Right atrium auricular region (tissue), 2 donors: ENCODE measurements at regions not wholly inside any gene's neighbourhood (a gene's known extent, or its start where the extent isn't known, plus 50 kb on each side); places are given as distances from the start of the nearest gene placed in this dataset.

ENCODE experiments used
- DNase-seq: peaks from one replicate; pipeline ENCODE4 v3.0.0-alpha.2; 2019; ENCODE audit warnings: low spot score
- H3K27ac ChIP-seq, 2 donors: fragments of 200-600 bp; sonication (generic); 1 replicate in 1 of 2; 2 replicates in 1 of 2; pipeline ENCODE4 v1.5.1; 2016 to 2019
- H3K27me3 ChIP-seq, 2 donors: fragments of 200-600 bp; sonication (generic); one replicate each; pipeline versions ENCODE4 v1.5.1 to v1.6.0; 2017 to 2019
- H3K36me3 ChIP-seq: fragments of 200-600 bp; sonication (generic); one replicate; pipeline ENCODE4 v1.5.1; 2016
- H3K4me1 ChIP-seq, 2 donors: fragments of 200-600 bp; sonication (generic); one replicate each; pipeline versions ENCODE4 v1.5.1 to v1.6.0; 2017 to 2019
- H3K4me3 ChIP-seq, 2 donors: fragments of 200-600 bp; sonication (generic); 1 replicate in 1 of 2; 2 replicates in 1 of 2; pipeline ENCODE4 v1.5.1; 2017 to 2019; ENCODE audit warnings: mild to moderate bottlenecking in 1 of 2, moderate library complexity in 1 of 2
- H3K9me3 ChIP-seq, 2 donors: fragments of 200-600 bp; sonication (generic); one replicate each; pipeline ENCODE4 v1.5.1; 2019
- TF ChIP-seq, protein P1 (sequence below), 2 donors: fragments of 200-600 bp; sonication (generic); IDR thresholded peaks; one replicate each; pipeline ENCODE4 v1.5.1; 2019; ENCODE audit warnings: antibody characterized with exemption in 2 of 2

DNA sequence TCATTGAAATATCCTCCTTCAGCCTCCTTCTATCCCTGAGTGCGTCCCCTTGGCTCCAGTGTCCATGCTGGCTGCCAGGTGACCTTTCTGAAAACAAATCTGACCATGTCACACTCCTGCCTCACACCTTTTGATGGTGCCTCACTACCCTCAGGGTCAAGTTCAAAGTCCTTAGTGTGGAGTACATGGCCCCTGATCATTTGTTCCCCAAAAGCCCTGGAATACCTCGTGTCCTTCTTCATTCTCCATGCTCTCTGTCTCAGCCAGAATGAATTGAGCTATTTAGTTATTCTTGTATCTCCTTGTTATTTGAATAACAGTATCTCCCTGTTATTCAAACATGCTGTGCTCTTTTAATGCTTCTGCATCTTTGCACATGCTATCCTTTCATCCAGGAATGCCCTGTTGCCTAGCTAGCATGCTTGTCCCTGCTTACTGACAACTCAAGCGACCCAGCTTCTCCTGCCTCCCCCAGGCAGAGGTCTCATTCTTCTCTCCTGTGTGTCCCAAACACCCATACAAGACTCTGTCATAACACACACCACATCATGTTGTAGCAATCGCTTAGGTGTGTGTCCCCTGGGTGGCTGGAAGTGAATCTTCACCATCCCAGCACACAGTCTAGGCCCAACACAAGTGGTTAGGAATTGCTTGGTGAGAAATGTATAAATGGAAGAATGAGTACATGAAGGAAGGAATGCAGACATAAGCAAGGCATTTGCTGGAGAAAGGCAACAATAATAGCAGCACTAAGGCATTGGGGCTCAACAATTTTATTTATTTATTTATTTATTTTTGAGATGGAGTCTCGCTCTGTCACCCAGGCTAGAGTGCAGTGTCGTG lies 144.0 kb downstream of the DDX1 start:
- TF ChIP-seq, protein P1, sequence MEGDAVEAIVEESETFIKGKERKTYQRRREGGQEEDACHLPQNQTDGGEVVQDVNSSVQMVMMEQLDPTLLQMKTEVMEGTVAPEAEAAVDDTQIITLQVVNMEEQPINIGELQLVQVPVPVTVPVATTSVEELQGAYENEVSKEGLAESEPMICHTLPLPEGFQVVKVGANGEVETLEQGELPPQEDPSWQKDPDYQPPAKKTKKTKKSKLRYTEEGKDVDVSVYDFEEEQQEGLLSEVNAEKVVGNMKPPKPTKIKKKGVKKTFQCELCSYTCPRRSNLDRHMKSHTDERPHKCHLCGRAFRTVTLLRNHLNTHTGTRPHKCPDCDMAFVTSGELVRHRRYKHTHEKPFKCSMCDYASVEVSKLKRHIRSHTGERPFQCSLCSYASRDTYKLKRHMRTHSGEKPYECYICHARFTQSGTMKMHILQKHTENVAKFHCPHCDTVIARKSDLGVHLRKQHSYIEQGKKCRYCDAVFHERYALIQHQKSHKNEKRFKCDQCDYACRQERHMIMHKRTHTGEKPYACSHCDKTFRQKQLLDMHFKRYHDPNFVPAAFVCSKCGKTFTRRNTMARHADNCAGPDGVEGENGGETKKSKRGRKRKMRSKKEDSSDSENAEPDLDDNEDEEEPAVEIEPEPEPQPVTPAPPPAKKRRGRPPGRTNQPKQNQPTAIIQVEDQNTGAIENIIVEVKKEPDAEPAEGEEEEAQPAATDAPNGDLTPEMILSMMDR (IDR thresholded peaks at IDR 0.05): no peak
- DNase-seq: no peak
- no peak overlapping the region for H3K4me3 ChIP-seq
- H3K27me3 ChIP-seq: no peaks in the 10 kb centered on the region
- H3K27ac ChIP-seq: no peak overlapping the region
- H3K36me3 ChIP-seq: no peaks in the 10 kb centered on the region
- no peaks in the 10 kb centered on the region for H3K9me3 ChIP-seq
- H3K4me1 ChIP-seq: peaks cover 0 to 50% of the 10 kb centered on the region in 2 donors

DNA sequence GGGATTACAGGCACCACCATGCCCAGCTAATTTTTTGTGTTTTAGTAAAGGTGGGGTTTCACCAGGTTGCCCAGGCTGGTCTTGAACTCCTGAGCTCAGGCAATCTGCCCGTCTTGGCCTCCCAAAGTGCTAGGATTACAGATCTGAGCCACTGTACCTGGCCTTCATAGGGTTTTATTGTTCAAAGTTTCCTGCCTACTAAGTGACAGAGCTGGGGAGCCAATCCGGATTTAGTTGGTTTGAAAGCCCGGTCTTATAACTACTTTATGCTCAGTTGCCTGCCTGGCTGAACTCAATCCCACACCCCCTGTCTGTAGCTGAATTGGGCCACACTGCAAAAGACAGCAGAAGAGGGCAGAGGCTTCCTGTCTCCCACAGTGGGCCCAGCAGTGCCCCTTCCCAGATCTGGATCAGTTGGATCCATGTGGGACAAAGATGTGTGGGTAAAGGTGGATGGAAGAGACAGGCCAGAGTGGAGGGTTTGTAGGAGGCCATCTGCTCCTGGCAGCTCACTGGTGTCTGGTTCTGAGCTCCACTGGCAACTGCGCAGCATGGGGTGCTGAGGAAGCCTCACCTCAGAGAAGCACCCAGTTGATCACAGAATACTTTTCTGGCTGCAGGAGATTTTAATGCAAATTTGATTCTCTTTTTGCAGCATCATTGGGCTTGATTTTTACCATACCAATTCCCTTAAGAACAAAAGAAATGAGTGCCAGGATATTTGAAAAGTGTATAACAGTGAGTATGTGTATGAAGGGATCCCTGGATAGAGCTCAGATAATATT lies 144.9 kb downstream of the DDX1 start:
- DNase-seq: no peak
- H3K4me3 ChIP-seq: no peak overlapping the region
- H3K36me3 ChIP-seq: no peaks in the 10 kb centered on the region
- TF ChIP-seq, protein P1 (IDR thresholded peaks at IDR 0.05): no peak
- H3K4me1 ChIP-seq: peaks cover 0 to 41% of the 10 kb centered on the region in 2 donors
- no peaks in the 10 kb centered on the region for H3K27me3 ChIP-seq
- H3K27ac ChIP-seq: no peak overlapping the region
- peaks cover 0 to 7% of the 10 kb centered on the region in 2 donors for H3K9me3 ChIP-seq

DNA sequence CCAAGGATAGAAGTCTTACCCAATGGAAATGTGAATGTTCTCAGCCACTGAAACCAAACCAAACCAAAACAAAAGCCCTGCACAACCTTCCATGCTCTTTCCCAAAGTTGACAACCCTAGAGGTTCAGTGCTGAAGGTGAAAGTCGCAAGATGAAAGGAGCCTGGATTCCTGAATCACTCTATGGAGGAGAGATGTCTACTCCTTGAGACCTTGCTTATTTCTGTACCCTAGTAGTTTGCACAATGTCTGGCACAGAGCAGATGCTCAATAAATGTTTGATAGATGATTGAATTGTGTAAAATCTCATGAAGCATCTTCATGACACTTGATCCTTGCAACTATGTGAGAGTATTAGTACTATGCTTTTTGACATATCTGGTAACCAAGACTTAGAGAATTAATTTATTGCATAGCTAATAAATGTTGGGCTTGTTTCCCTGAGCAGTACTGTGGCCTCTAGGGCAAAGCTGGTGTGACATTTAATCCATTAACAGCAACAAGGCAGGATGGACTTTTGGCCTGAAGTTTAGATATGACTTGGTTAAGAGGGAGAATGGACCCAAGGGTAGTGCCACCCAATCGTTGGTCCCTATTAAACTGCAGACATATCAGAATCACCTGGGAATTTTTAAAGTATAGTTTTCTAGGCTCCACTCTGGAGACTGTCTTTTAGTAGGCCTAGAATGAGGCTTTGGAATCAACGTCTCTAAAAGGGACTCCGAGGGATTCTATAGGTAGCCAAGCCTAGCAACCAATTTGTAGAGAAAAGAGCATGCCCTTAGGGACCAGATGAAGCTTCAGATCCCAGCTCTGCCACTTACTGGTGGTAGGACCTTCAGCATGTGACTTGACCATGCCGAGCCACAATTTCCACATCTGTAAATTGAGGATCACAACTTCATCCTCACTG lies 145.9 kb downstream of the DDX1 start:
- TF ChIP-seq, protein P1 (IDR thresholded peaks at IDR 0.05): no peak
- DNase-seq: no peak
- H3K36me3 ChIP-seq: no peaks in the 10 kb centered on the region
- no peak overlapping the region for H3K27ac ChIP-seq
- peaks cover 0 to 11% of the 10 kb centered on the region in 2 donors for H3K9me3 ChIP-seq
- H3K27me3 ChIP-seq: no peaks in the 10 kb centered on the region
- peaks cover 0 to 31% of the 10 kb centered on the region in 2 donors for H3K4me1 ChIP-seq
- no peak overlapping the region for H3K4me3 ChIP-seq

DNA sequence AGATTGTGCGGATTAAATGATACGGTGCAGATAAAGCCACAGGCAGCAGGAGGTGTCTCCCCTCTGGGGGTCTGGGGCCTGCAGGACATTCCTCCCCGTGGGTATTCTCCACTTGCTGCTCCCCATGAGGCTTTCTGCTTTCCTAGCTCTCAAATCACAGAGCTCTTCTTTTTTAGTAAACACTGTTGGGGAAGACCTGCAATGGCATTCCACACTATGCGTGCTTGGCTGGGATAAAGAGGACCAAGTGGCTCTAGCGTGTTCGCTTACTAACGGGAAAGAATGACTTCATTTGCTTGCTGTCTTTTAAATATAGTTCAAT lies 146.5 kb downstream of the DDX1 start:
- DNase-seq: no peak
- no peaks in the 10 kb centered on the region for H3K27me3 ChIP-seq
- TF ChIP-seq, protein P1 (IDR thresholded peaks at IDR 0.05): no peak

DNA sequence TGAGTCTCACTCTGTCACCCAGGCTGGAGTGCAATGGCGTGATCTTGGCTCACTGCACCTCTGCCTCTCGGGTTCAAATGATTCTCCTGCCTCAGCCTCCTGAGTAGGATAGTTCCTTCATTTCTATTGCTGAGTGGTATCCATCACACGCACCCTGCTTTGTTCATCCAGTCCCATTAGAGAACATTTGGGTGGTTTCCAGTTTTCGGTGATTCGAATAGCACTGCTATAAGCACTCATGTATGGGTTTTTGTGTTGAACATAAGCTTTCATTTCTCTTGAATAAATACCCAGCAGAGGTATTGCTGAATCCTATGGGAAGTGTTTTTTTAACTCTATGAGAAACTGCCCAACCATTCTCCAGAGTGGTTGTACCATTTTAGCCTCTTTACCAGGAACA lies 147.3 kb downstream of the DDX1 start:
- no peak for DNase-seq
- Histone ChIP-seq H3K4me3 (no peak overlapping the region), H3K4me1 (peaks cover 0 to 19% of the 10 kb centered on the region in 2 donors), H3K27ac (no peak overlapping the region), H3K36me3 (no peaks in the 10 kb centered on the region), H3K27me3 (no peaks in the 10 kb centered on the region), H3K9me3 (peaks cover 0 to 11% of the 10 kb centered on the region in 2 donors)
- TF ChIP-seq, protein P1 (IDR thresholded peaks at IDR 0.05): no peak

More for the DNA sequence above, 146.5 kb downstream of the DDX1 start:
- H3K4me3 ChIP-seq: no peak overlapping the region
- peaks cover 0 to 11% of the 10 kb centered on the region in 2 donors for H3K9me3 ChIP-seq
- H3K36me3 ChIP-seq: no peaks in the 10 kb centered on the region
- H3K27ac ChIP-seq: no peak overlapping the region
- peaks cover 0 to 25% of the 10 kb centered on the region in 2 donors for H3K4me1 ChIP-seq
